Pancreas (tissue), 10 donors: ENCODE measurements at regions not wholly inside any gene's neighbourhood (a gene's known extent, or its start where the extent isn't known, plus 50 kb on each side); places are given as distances from the start of the nearest gene placed in this dataset.

Source experiments
- ATAC-seq, 4 donors: fragments of 200-7000 bp; cut with Tn5 transposase; one replicate each; pipeline versions ENCODE4 v1.8.0 to v1.9.1; 2020; ENCODE audit warnings: mild to moderate bottlenecking in 4 of 4, moderate library complexity in 4 of 4
- DNase-seq, 6 donors: peaks; one replicate each; pipeline ENCODE4 v3.0.0-alpha.2; 2020
- FAIRE-seq: peaks from 2 replicates; lab custom pipeline; 2012; peaks lifted over from hg19 to GRCh38; lab: Jason Lieb, UNC
- H3K27ac ChIP-seq, 4 donors: fragments of 200-600 bp; sonication (generic); 1 replicate in 3 of 4; 2 replicates in 1 of 4; pipeline versions ENCODE4 v1.5.0 to v1.8.0; 2020
- H3K27me3 ChIP-seq, 4 donors: fragments of 200-600 bp; one replicate each; pipeline ENCODE4 v1.8.0; 2021
- H3K36me3 ChIP-seq, 3 donors: fragments of 200-600 bp; sonication (generic) in 1 of 3; one replicate each; pipeline versions ENCODE4 v1.5.0 to v1.8.0; 2020 to 2021
- H3K4me1 ChIP-seq, 3 donors: fragments of 200-600 bp; one replicate each; pipeline ENCODE4 v1.8.0; 2021
- H3K4me3 ChIP-seq, 4 donors: fragments of 200-600 bp; sonication (generic) in 2 of 4; one replicate each; pipeline versions ENCODE4 v1.5.0 to v1.8.0; 2020 to 2021
- H3K9me3 ChIP-seq, 4 donors: fragments of 200-600 bp; one replicate each; pipeline ENCODE4 v1.8.0; 2021
- CTCF ChIP-seq, 4 donors: fragments of 200-600 bp; sonication (generic) in 3 of 4; IDR thresholded peaks; one replicate each; pipeline versions ENCODE4 v1.5.0 to v1.8.0; 2021; ENCODE audit warnings: antibody characterized with exemption in 4 of 4
- WGBS, 2 donors: extraction: QIAGEN DNeasy Blood & Tissue Kit; methylation state at CpG; one replicate each; pipeline ENCODE4 v1.1.7; 2013; 5-methylcytosine and 5-hydroxymethylcytosine counted together
- intact Hi-C, 3 donors: fragments of 100-400 bp; cut with DNase I; formaldehyde crosslinking; loops; one replicate each; pipeline versions ENCODE4 v1.11.1 to v1.14.2; 2022
- donor health status: healthy with polysubstance abuse.
- donor health status: DM: no; HTN: no; CAD: no; lungs with moderate emphysema.
- donor health status: DM: no; HTN: no; CAD: no.
- donor health status: control.
- donor health status: control.
- donor health status: Bipolar disorder and iron deficiency.
- donor health status: DM: yes; HTN: yes; CAD: no.
- donor health status: DM: no; HTN: no; CAD: no.
- donor health status: DM: no; HTN: no; CAD: no.
- donor health status: DM: yes; HTN: yes; CAD: no.

GRCh38 chr1:29384496-29385015 lies 148.2 kb downstream of the PTPRU start:
- no peaks in the 10 kb centered on the region for H3K4me1 ChIP-seq
- no peak for FAIRE-seq
- WGBS, 2 donors, result 74 to 85% methylated on average over 9 of the region's 9 CpGs
- no peaks in the 10 kb centered on the region for H3K27me3 ChIP-seq
- intact Hi-C loops, result no loop called here
- no peak for TF ChIP-seq CTCF (IDR thresholded peaks at IDR 0.05)
- ATAC-seq, result no peak
- H3K36me3 ChIP-seq, result no peaks in the 10 kb centered on the region
- H3K9me3 ChIP-seq, result no peaks in the 10 kb centered on the region
- no peak overlapping the region for H3K4me3 ChIP-seq
- DNase-seq, result no peak
- H3K27ac ChIP-seq, result no peak overlapping the region

GRCh38 chr1:29383746-29384371 lies 147.5 kb downstream of the PTPRU start:
- Histone ChIP-seq H3K9me3 (no peaks in the 10 kb centered on the region), H3K4me1 (no peaks in the 10 kb centered on the region), H3K36me3 (no peaks in the 10 kb centered on the region), H3K27me3 (no peaks in the 10 kb centered on the region), H3K27ac (no peak overlapping the region), H3K4me3 (no peak overlapping the region)
- FAIRE-seq (no peak), DNase-seq (no peak), ATAC-seq (no peak)
- TF ChIP-seq CTCF (IDR thresholded peaks at IDR 0.05), result no peak
- WGBS, 2 donors, result 45 to 53% methylated on average over 7 of the region's 7 CpGs
- intact Hi-C loops, result no loop called here

GRCh38 chr1:29382851-29383745 lies 146.8 kb downstream of the PTPRU start:
- no peak for TF ChIP-seq CTCF (IDR thresholded peaks at IDR 0.05)
- Histone ChIP-seq H3K36me3 (no peaks in the 10 kb centered on the region), H3K4me1 (no peaks in the 10 kb centered on the region), H3K9me3 (peaks cover 0 to 4% (median 1%) of the 10 kb centered on the region in 4 donors), H3K27me3 (no peaks in the 10 kb centered on the region), H3K27ac (no peak overlapping the region), H3K4me3 (no peak overlapping the region)
- FAIRE-seq (no peak), ATAC-seq (no peak), DNase-seq (no peak)
- 53 to 56% methylated on average over 21 of the region's 21 CpGs for WGBS, 2 donors
- intact Hi-C loops, result no loop called here

- peaks cover 0 to 4% (median 1%) of the 10 kb centered on the region in 4 donors for H3K9me3 ChIP-seq
- DNase-seq (no peak), FAIRE-seq (no peak), ATAC-seq (no peak)
- TF ChIP-seq CTCF (IDR thresholded peaks at IDR 0.05), result no peak
- intact Hi-C loops, result no loop called here
- 76 to 92% methylated on average over 6 to 7 of the region's 7 CpGs for WGBS, 2 donors
- H3K27me3 ChIP-seq, result no peaks in the 10 kb centered on the region
- H3K4me1 ChIP-seq, result no peaks in the 10 kb centered on the region
- H3K4me3 ChIP-seq, result no peak overlapping the region
- no peak overlapping the region for H3K27ac ChIP-seq
- H3K36me3 ChIP-seq, result no peaks in the 10 kb centered on the region
Observed at GRCh38 chr1:29381426-29381825, 145.1 kb downstream of the PTPRU start.
